ENCODE measurements at regions not wholly inside any gene's neighbourhood (a gene's known extent, or its start where the extent isn't known, plus 50 kb on each side); places are given as distances from the start of the nearest gene placed in this dataset.
"Not testable (repeated sequence)": the region's sequence is repeated elsewhere in the genome, so short reads cannot be mapped to it uniquely, and the experiment has no call there.

- POLR2A ChIA-PET = no interaction called here
- H3K27me3 Mint-ChIP-seq = no peaks in the 10 kb centered on the region
- no peak overlapping the region for H3K9ac ChIP-seq (ENCODE audit: low read length)
- CTCF ChIA-PET = no interaction called here
- H4K20me1 ChIP-seq (ENCODE audit: control insufficient read depth, insufficient read depth, low read length, poor library complexity, severe bottlenecking) = no peaks in the 10 kb centered on the region
- ATAC-seq (ENCODE audit: low read depth) = no peak
- peaks cover 3% of the 10 kb centered on the region for H3K9me3 Mint-ChIP-seq (ENCODE audit: insufficient read depth)
- no peaks in the 10 kb centered on the region for H3K27me3 ChIP-seq (replicated peaks in 1 of 4; ENCODE audit: control extremely low read depth in 1 of 4, control insufficient read depth in 3 of 4, insufficient read depth in 4 of 4, low read length in 3 of 4)
- H3K4me1 ChIP-seq (ENCODE audit: control insufficient read depth in 2 of 2, insufficient read depth in 2 of 2, low read length in 2 of 2) = no peaks in the 10 kb centered on the region
- intact Hi-C loops (cut with micrococcal nuclease) = no loop called here
- TF ChIP-seq CTCF (IDR thresholded peaks at IDR 0.05) (no peak), EZH2 (IDR thresholded peaks at IDR 0.05; ENCODE audit: borderline replicate concordance, insufficient read depth, low read depth, low read length, poor library complexity, severe bottlenecking) (no peak)
- H2AFZ ChIP-seq (ENCODE audit: insufficient read depth, low read depth, low read length, poor library complexity, severe bottlenecking) = no peak overlapping the region
- H3K4me3 ChIP-seq (ENCODE audit: control extremely low read depth in 1 of 5, extremely low read depth in 1 of 5, insufficient read depth in 1 of 5, low read depth in 2 of 5, low read length in 4 of 5) = no peak overlapping the region
- DNase-seq = no peak
- H3K79me2 ChIP-seq (ENCODE audit: control insufficient read depth, insufficient read depth, low read length) = no peaks in the 10 kb centered on the region
- H3K4me1 Mint-ChIP-seq = no peaks in the 10 kb centered on the region
- no peak overlapping the region for H3K4me2 ChIP-seq (replicated peaks; ENCODE audit: low read depth, low read length, poor library complexity, severe bottlenecking)
- peaks cover 0 to 5% (median 0%) of the 10 kb centered on the region in 3 donors for H3K9me3 ChIP-seq (ENCODE audit: control extremely low read depth in 1 of 3, control insufficient read depth in 2 of 3, insufficient read depth in 1 of 3, low read length in 2 of 3)
- H3K4me3 Mint-ChIP-seq = no peak overlapping the region
- no peak overlapping the region for H3K27ac Mint-ChIP-seq
- no peaks in the 10 kb centered on the region for H3K36me3 ChIP-seq (replicated peaks in 1 of 2; ENCODE audit: control extremely low read depth in 1 of 2, control insufficient read depth in 1 of 2, extremely low read depth in 1 of 2, insufficient read depth in 2 of 2, low read length in 1 of 2)
- H3K27ac ChIP-seq (ENCODE audit: low read length in 2 of 2) = no peak overlapping the region
- no CpG with 5 or more reads among the region's 1 CpG for WGBS (ENCODE audit: insufficient coverage)
Observed at GRCh38 chr14:42992930-42993329, 1386.3 kb downstream of the LRFN5 start.

- no peaks in the 10 kb centered on the region for H3K9me3 ChIP-seq (ENCODE audit: control extremely low read depth in 1 of 3, control insufficient read depth in 2 of 3, insufficient read depth in 1 of 3, low read length in 2 of 3)
- no peak overlapping the region for H3K4me2 ChIP-seq (replicated peaks; ENCODE audit: low read depth, low read length, poor library complexity, severe bottlenecking)
- TF ChIP-seq CTCF (IDR thresholded peaks at IDR 0.05) (no peak), EZH2 (IDR thresholded peaks at IDR 0.05; ENCODE audit: borderline replicate concordance, insufficient read depth, low read depth, low read length, poor library complexity, severe bottlenecking) (no peak)
- H3K4me3 Mint-ChIP-seq = no peak overlapping the region
- ChIA-PET CTCF (no interaction called here), POLR2A (no interaction called here)
- H3K4me1 Mint-ChIP-seq = no peaks in the 10 kb centered on the region
- no peak overlapping the region for H3K27ac ChIP-seq (ENCODE audit: low read length in 2 of 2)
- H4K20me1 ChIP-seq (ENCODE audit: control insufficient read depth, insufficient read depth, low read length, poor library complexity, severe bottlenecking) = no peaks in the 10 kb centered on the region
- H3K79me2 ChIP-seq (ENCODE audit: control insufficient read depth, insufficient read depth, low read length) = no peaks in the 10 kb centered on the region
- no peaks in the 10 kb centered on the region for H3K4me1 ChIP-seq (ENCODE audit: control insufficient read depth in 2 of 2, insufficient read depth in 2 of 2, low read length in 2 of 2)
- no peaks in the 10 kb centered on the region for H3K27me3 Mint-ChIP-seq
- H3K4me3 ChIP-seq (ENCODE audit: control extremely low read depth in 1 of 5, extremely low read depth in 1 of 5, insufficient read depth in 1 of 5, low read depth in 2 of 5, low read length in 4 of 5) = no peak overlapping the region
- H3K9me3 Mint-ChIP-seq (ENCODE audit: insufficient read depth) = peaks cover 2% of the 10 kb centered on the region
- no peak overlapping the region for H2AFZ ChIP-seq (ENCODE audit: insufficient read depth, low read depth, low read length, poor library complexity, severe bottlenecking)
- H3K27me3 ChIP-seq (replicated peaks in 1 of 4; ENCODE audit: control extremely low read depth in 1 of 4, control insufficient read depth in 3 of 4, insufficient read depth in 4 of 4, low read length in 3 of 4) = no peaks in the 10 kb centered on the region
- no peaks in the 10 kb centered on the region for H3K36me3 ChIP-seq (replicated peaks in 1 of 2; ENCODE audit: control extremely low read depth in 1 of 2, control insufficient read depth in 1 of 2, extremely low read depth in 1 of 2, insufficient read depth in 2 of 2, low read length in 1 of 2)
- no peak overlapping the region for H3K27ac Mint-ChIP-seq
- DNase-seq (no peak), ATAC-seq (ENCODE audit: low read depth) (no peak)
- WGBS (ENCODE audit: insufficient coverage) = no CpG with 5 or more reads among the region's 1 CpG
- intact Hi-C loops (cut with micrococcal nuclease) = no loop called here
- no peak overlapping the region for H3K9ac ChIP-seq (ENCODE audit: low read length)
Observed at GRCh38 chr14:42980419-42980818, 1373.7 kb downstream of the LRFN5 start.

GRCh38 chr14:42973171-42973570, 1366.5 kb downstream of the LRFN5 start:
- POLR2A ChIA-PET = not testable (repeated sequence)

More at GRCh38 chr14:42973171-42973570, 1366.5 kb downstream of the LRFN5 start:
- whole genome bisulfite sequencing (ENCODE audit: insufficient coverage) = 92% methylated on average over 15 of the region's 21 CpGs
- H3K9me3 Mint-ChIP-seq (ENCODE audit: insufficient read depth); H3K27me3 Mint-ChIP-seq; H3K9me3 ChIP-seq (ENCODE audit: control extremely low read depth in 1 of 3, control insufficient read depth in 2 of 3, insufficient read depth in 1 of 3, low read length in 2 of 3); H3K27me3 ChIP-seq (replicated peaks in 1 of 4; ENCODE audit: control extremely low read depth in 1 of 4, control insufficient read depth in 3 of 4, insufficient read depth in 4 of 4, low read length in 3 of 4); H3K27ac ChIP-seq (ENCODE audit: low read length in 2 of 2); H2AFZ ChIP-seq (ENCODE audit: insufficient read depth, low read depth, low read length, poor library complexity, severe bottlenecking); H3K4me1 Mint-ChIP-seq; DNase-seq; H4K20me1 ChIP-seq (ENCODE audit: control insufficient read depth, insufficient read depth, low read length, poor library complexity, severe bottlenecking); H3K4me3 Mint-ChIP-seq; H3K27ac Mint-ChIP-seq; H3K79me2 ChIP-seq (ENCODE audit: control insufficient read depth, insufficient read depth, low read length); H3K36me3 ChIP-seq (replicated peaks in 1 of 2; ENCODE audit: control extremely low read depth in 1 of 2, control insufficient read depth in 1 of 2, extremely low read depth in 1 of 2, insufficient read depth in 2 of 2, low read length in 1 of 2); H3K4me1 ChIP-seq (ENCODE audit: control insufficient read depth in 2 of 2, insufficient read depth in 2 of 2, low read length in 2 of 2); H3K9ac ChIP-seq (ENCODE audit: low read length); CTCF ChIA-PET; intact Hi-C loops (cut with micrococcal nuclease); H3K4me2 ChIP-seq (replicated peaks; ENCODE audit: low read depth, low read length, poor library complexity, severe bottlenecking); H3K4me3 ChIP-seq (ENCODE audit: control extremely low read depth in 1 of 5, extremely low read depth in 1 of 5, insufficient read depth in 1 of 5, low read depth in 2 of 5, low read length in 4 of 5); ATAC-seq (ENCODE audit: low read depth): not testable (repeated sequence)

Measured in B cell (primary cell).